NT2/D1 (cell line): ENCODE measurements at regions not wholly inside any gene's neighbourhood (a gene's known extent, or its start where the extent isn't known, plus 50 kb on each side); places are given as distances from the start of the nearest gene placed in this dataset.

Experiments
- DNase-seq: peaks from one replicate; pipeline ENCODE4 v3.0.0-alpha.2; 2011; ENCODE audit warnings: low read depth, low spot score
- H3K27me3 ChIP-seq: 2 replicates; pipeline ENCODE4 v1.6.0; 2011; ENCODE audit warnings: mild to moderate bottlenecking; ENCODE audit not compliant: insufficient read length, insufficient read depth
- H3K36me3 ChIP-seq: 2 replicates; pipeline ENCODE4 v1.6.1; 2011; ENCODE audit warnings: mild to moderate bottlenecking, low read length, mixed read lengths; ENCODE audit not compliant: insufficient read depth, insufficient read length
- H3K4me1 ChIP-seq: 2 replicates; pipeline ENCODE4 v1.5.1; 2011; ENCODE audit not compliant: insufficient read depth, insufficient read length
- H3K4me3 ChIP-seq: 2 replicates; pipeline ENCODE4 v1.5.1; 2011; ENCODE audit warnings: low read depth; ENCODE audit not compliant: insufficient read length
- H3K9ac ChIP-seq: 2 replicates; pipeline ENCODE4 v1.6.0; 2011; ENCODE audit warnings: low read depth; ENCODE audit not compliant: insufficient read length
- H3K9me3 ChIP-seq: 2 replicates; pipeline ENCODE4 v1.5.1; 2011; ENCODE audit warnings: mild to moderate bottlenecking, low read length; ENCODE audit not compliant: insufficient read depth
- SUZ12 ChIP-seq: IDR thresholded peaks from 2 replicates; pipeline ENCODE4 v1.6.1; 2011; ENCODE audit not compliant: insufficient read length, insufficient read depth; ENCODE audit errors: extremely low read depth
- YY1 ChIP-seq: IDR thresholded peaks from 2 replicates; pipeline ENCODE4 v1.6.1; 2011; ENCODE audit not compliant: insufficient read length, insufficient read depth
- ZNF274 ChIP-seq: IDR thresholded peaks from 2 replicates; pipeline ENCODE4 v1.6.1; 2011; ENCODE audit warnings: mild to moderate bottlenecking, low read depth, low read length

GRCh38 chr6:120606743-120607142, 727.5 kb downstream of the TBC1D32 start:
- no peak overlapping the region for H3K4me3 ChIP-seq
- no peaks in the 10 kb centered on the region for H3K9me3 ChIP-seq
- no peaks in the 10 kb centered on the region for H3K27me3 ChIP-seq
- H3K9ac ChIP-seq, result no peak overlapping the region
- no peak for DNase-seq
- no peaks in the 10 kb centered on the region for H3K4me1 ChIP-seq
- H3K36me3 ChIP-seq, result no peaks in the 10 kb centered on the region
- TF ChIP-seq SUZ12 (no peak), ZNF274 (no peak), YY1 (no peak)

- no peaks in the 10 kb centered on the region for H3K4me1 ChIP-seq
- no peak for TF ChIP-seq ZNF274
- TF ChIP-seq YY1, result no peak
- no peak for TF ChIP-seq SUZ12
- no peaks in the 10 kb centered on the region for H3K36me3 ChIP-seq
- H3K4me3 ChIP-seq, result no peak overlapping the region
- no peaks in the 10 kb centered on the region for H3K9me3 ChIP-seq
- H3K9ac ChIP-seq, result no peak overlapping the region
- no peaks in the 10 kb centered on the region for H3K27me3 ChIP-seq
- DNase-seq, result no peak
Observed at GRCh38 chr6:120604510-120604909, 729.8 kb downstream of the TBC1D32 start.

DNA sequence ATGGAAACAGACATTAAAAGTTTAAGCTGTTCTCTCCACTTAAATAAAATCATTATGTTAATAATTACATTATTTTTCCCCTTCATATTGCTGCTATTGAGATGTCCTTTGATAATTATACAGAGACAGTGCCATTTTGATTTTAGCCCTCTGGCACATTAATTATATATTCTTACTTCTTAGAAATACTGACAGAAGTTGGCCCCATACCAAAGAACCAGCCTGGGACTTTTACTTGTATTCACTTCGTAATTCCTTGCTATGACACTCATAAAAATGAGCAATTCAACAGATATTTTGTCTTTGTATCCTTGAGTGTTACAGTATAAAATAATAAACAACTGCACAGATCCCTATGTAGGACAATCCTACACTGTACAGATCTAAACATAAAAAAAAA, 743.7 kb downstream of the TBC1D32 start:
- Histone ChIP-seq H3K4me1 (no peaks in the 10 kb centered on the region), H3K27me3 (no peaks in the 10 kb centered on the region), H3K36me3 (no peaks in the 10 kb centered on the region), H3K9ac (no peak overlapping the region), H3K4me3 (no peak overlapping the region), H3K9me3 (no peaks in the 10 kb centered on the region)
- TF ChIP-seq SUZ12 (no peak), ZNF274 (no peak), YY1 (no peak)
- no peak for DNase-seq

DNA sequence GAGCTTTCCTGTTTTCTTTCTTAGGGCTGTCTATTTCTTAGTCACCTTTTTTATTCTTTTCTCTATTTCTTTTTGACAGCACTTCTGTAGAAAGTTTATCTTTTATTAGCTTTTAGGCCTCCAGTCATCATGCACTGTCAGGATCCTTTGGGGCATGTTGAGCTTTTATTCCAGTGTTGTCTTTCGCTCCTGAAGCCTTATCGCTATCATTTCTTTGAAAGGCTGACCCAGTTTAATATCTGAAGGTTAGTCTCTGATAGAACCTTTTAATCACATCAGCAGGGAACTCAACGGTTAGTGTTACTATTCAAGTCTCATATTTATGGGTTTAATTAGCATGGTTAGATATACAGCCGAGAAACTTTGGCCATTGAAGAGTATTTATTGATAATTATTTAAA, 745.9 kb downstream of the TBC1D32 start:
- H3K36me3 ChIP-seq, result no peaks in the 10 kb centered on the region
- peaks cover 2% of the 10 kb centered on the region for H3K4me1 ChIP-seq
- H3K9ac ChIP-seq, result no peak overlapping the region
- TF ChIP-seq SUZ12 (no peak), YY1 (no peak), ZNF274 (no peak)
- H3K9me3 ChIP-seq, result no peaks in the 10 kb centered on the region
- no peaks in the 10 kb centered on the region for H3K27me3 ChIP-seq
- no peak overlapping the region for H3K4me3 ChIP-seq
- DNase-seq, result no peak

DNA sequence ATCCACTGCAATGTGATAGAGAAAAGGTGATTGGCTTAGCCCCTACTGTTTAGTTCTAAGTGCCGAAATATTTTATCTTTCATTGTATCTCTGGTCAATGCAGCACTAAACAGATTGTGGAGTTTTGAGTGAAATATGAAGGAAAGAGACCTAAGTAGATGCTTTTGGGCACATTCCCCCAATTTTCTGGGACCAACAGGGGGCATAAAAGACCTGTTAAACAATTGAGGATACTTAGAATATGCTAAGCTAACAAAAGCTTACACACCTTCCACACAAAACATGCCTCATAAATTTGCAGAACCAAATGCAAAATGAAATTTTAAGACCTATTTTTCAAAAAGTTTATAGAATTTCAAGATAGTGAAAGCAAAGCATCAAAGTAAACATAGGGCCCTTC, 746.9 kb downstream of the TBC1D32 start:
- Histone ChIP-seq H3K36me3 (no peaks in the 10 kb centered on the region), H3K4me1 (peaks cover 2% of the 10 kb centered on the region), H3K9me3 (no peaks in the 10 kb centered on the region), H3K4me3 (no peak overlapping the region), H3K9ac (no peak overlapping the region), H3K27me3 (no peaks in the 10 kb centered on the region)
- no peak for TF ChIP-seq ZNF274
- no peak for TF ChIP-seq YY1
- no peak for TF ChIP-seq SUZ12
- no peak for DNase-seq

DNA sequence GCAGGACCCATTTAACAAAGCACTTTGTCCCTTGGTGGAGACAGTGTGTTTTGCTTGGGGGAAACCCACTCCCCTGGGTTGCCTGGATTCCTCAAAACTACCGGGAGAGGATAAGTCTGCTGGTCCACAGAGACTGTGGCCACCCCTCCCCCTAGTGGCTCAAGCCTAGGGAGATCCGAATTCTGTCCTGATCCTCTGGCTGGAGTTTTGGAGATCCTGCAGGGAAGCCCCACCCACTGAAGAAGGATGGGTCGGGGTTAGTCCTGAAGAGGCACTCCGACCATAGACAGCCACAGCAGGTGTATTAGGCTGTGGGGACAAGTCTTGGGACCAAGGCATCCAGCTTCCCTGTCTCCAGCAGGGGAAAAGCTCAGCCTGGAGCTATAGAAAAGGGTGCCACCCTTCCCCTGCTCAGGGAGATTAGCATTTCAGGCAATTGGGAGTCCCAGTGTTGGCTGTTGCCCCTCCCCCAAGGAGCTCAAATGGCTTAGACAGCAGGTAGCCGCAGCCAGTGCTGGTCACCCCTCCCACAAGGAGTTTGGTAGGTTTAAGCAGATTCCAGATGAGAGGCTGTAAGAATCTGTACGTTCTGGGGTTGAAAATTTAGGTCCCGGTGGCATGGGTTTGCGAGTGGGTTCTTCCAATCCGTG, 750.0 kb downstream of the TBC1D32 start:
- no peak for DNase-seq
- TF ChIP-seq SUZ12, result no peak
- TF ChIP-seq ZNF274, result no peak
- no peak for TF ChIP-seq YY1

GRCh38 chr6:120576061-120576460, 758.2 kb downstream of the TBC1D32 start:
- no peak for DNase-seq
- H3K36me3 ChIP-seq, result no peaks in the 10 kb centered on the region
- no peaks in the 10 kb centered on the region for H3K9me3 ChIP-seq
- H3K4me3 ChIP-seq, result no peak overlapping the region
- TF ChIP-seq SUZ12 (no peak), YY1 (no peak), ZNF274 (no peak)
- no peaks in the 10 kb centered on the region for H3K4me1 ChIP-seq
- no peaks in the 10 kb centered on the region for H3K27me3 ChIP-seq
- no peak overlapping the region for H3K9ac ChIP-seq

More for the DNA sequence above, 750.0 kb downstream of the TBC1D32 start:
- Histone ChIP-seq H3K4me1 (peaks cover 2% of the 10 kb centered on the region), H3K27me3 (no peaks in the 10 kb centered on the region), H3K9me3 (no peaks in the 10 kb centered on the region), H3K9ac (no peak overlapping the region), H3K4me3 (no peak overlapping the region), H3K36me3 (no peaks in the 10 kb centered on the region)
